ENCODE measurements at regions not wholly inside any gene's neighbourhood (a gene's known extent, or its start where the extent isn't known, plus 50 kb on each side); places are given as distances from the start of the nearest gene placed in this dataset.

DNA sequence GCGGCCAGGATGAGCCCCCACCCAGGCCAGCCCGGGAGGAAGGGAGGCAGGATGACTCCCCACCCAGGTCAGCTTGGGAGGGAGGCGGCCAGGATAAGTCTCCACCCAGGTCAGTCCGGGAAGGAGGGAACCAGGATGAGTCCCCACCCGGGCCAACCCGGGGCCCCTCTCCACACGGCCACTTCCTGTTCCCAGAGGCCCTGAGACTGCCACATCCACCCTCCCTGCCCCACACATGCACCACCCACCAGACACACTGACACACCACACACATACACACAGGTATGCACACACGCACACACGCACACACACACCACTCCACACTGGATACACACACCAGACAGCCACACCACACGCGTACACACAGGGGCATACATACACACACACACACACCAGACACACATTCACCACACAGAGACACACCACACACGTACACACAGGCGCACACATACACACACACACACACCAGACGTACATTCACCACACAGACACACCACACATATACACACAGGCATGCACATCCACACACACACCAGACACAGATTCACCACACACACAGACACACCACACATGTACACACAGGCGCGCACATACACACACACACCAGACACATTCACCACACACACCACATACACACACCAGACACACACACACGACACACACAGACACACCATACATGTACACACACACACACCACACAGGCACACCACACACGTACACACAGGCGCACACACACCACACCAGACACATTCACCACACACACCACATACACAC, 84.9 kb upstream of the PRR5 start:
- Mint-ChIP-seq H3K4me1 (peaks cover 2% of the 10 kb centered on the region; the same call in 1 of the 2 replicates), H3K27me3 (ENCODE audit: low read depth) (peaks cover 10% of the 10 kb centered on the region)
- POLR2A ChIA-PET, result no interaction called here

DNA sequence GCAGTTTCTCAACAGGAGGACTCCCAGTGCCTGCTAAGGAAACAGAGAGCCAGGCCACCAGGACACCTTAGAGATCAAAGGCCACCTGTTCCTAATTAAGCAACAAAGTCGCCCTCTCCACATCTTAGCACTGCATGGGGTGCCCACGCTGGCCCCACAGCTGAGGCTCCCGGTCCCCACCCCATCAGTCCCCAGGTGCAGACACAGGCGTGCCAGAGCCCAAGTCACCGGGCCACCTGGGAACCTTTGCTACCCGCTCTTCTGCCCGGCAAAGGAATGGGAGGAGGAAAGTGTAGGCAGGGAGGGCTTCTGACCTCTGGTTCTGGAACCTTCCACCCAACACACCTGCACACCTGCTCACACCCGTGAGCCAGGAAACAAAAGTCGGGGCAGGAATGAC, 85.5 kb upstream of the PRR5 start:
- TF ChIP-seq FOXK1 (CRISPR knock-in tag; IDR thresholded peaks at IDR 0.05), result no peak
- TF ChIP-seq TP53 (CRISPR knock-in tag; IDR thresholded peaks at IDR 0.05), result no peak
- TF ChIP-seq USF2 (CRISPR knock-in tag; IDR thresholded peaks at IDR 0.05), result no peak
- no peak for TF ChIP-seq ZNF317 (CRISPR knock-in tag; IDR thresholded peaks at IDR 0.05; ENCODE audit: borderline replicate concordance, low read depth)
- no peak for TF ChIP-seq E2F4 (CRISPR knock-in tag; IDR thresholded peaks at IDR 0.05; ENCODE audit: borderline replicate concordance, low read depth)
- TF ChIP-seq GABPB1 (CRISPR knock-in tag; IDR thresholded peaks at IDR 0.05), result no peak
- TF ChIP-seq ZMAT4 (CRISPR knock-in tag; IDR thresholded peaks at IDR 0.05), result no peak
- TF ChIP-seq OVOL2 (CRISPR knock-in tag; IDR thresholded peaks at IDR 0.05; ENCODE audit: borderline replicate concordance), result no peak
- no peak for TF ChIP-seq NFATC4 (CRISPR knock-in tag; IDR thresholded peaks at IDR 0.05)
- no peak for TF ChIP-seq ZNF416 (CRISPR knock-in tag; IDR thresholded peaks at IDR 0.05)
- no peak for TF ChIP-seq ZNF512 (CRISPR knock-in tag; IDR thresholded peaks at IDR 0.05; ENCODE audit: borderline replicate concordance)
- no peak for TF ChIP-seq JAZF1 (CRISPR knock-in tag; IDR thresholded peaks at IDR 0.05)
- Mint-ChIP-seq H3K4me1 (peaks cover 2% of the 10 kb centered on the region; the same call in 1 of the 2 replicates), H3K4me3 (no peak overlapping the region), H3K36me3 (peaks cover 22% of the 10 kb centered on the region), H3K27ac (no peak overlapping the region), H3K9me3 (peaks cover 30% of the 10 kb centered on the region), H3K27me3 (ENCODE audit: low read depth) (peaks cover 8% of the 10 kb centered on the region)
- CTCF ChIA-PET, result no interaction called here
- POLR2A ChIA-PET, result no interaction called here
- ATAC-seq (no peak), DNase-seq (ENCODE audit: low spot score) (no peak)

More for the DNA sequence above, 84.9 kb upstream of the PRR5 start:
- ATAC-seq (no peak), DNase-seq (ENCODE audit: low spot score) (no peak)
- CTCF ChIA-PET, result no interaction called here
- Mint-ChIP-seq H3K36me3 (peaks cover 16% of the 10 kb centered on the region), H3K9me3 (peaks cover 24% of the 10 kb centered on the region), H3K4me3 (no peak overlapping the region), H3K27ac (no peak overlapping the region)
- TF ChIP-seq ELF4 (CRISPR knock-in tag; IDR thresholded peaks at IDR 0.05; ENCODE audit: low read depth), result no peak
- TF ChIP-seq ZNF232 (CRISPR knock-in tag; IDR thresholded peaks at IDR 0.05), result no peak
- no peak for TF ChIP-seq ZNF396 (CRISPR knock-in tag; IDR thresholded peaks at IDR 0.05; ENCODE audit: borderline replicate concordance)
- no peak for TF ChIP-seq ZNF416 (CRISPR knock-in tag; IDR thresholded peaks at IDR 0.05)
- 0 out of 2 replicates have a peak, but pooled peaks have one; percentile 27 for TF ChIP-seq NFE2L1 (CRISPR knock-in tag; IDR thresholded peaks at IDR 0.05)

- no peak overlapping the region for H3K27ac Mint-ChIP-seq
- ATAC-seq (no peak), DNase-seq (ENCODE audit: low spot score) (no peak)
- H3K4me1 Mint-ChIP-seq, result peaks cover 2% of the 10 kb centered on the region; the same call in 1 of the 2 replicates
- peaks cover 28% of the 10 kb centered on the region for H3K36me3 Mint-ChIP-seq
- H3K9me3 Mint-ChIP-seq, result peaks cover 37% of the 10 kb centered on the region
- ChIA-PET POLR2A (no interaction called here), CTCF (no interaction called here)
- H3K27me3 Mint-ChIP-seq (ENCODE audit: low read depth), result peaks cover 12% of the 10 kb centered on the region
- no peak overlapping the region for H3K4me3 Mint-ChIP-seq
- TF ChIP-seq TP53 (CRISPR knock-in tag; IDR thresholded peaks at IDR 0.05) (no peak), ZBTB21 (CRISPR knock-in tag; IDR thresholded peaks at IDR 0.05; ENCODE audit: borderline replicate concordance) (no peak), ELF4 (CRISPR knock-in tag; IDR thresholded peaks at IDR 0.05; ENCODE audit: low read depth) (no peak), ZNF219 (CRISPR knock-in tag; IDR thresholded peaks at IDR 0.05; ENCODE audit: borderline replicate concordance) (no peak), ZNF396 (CRISPR knock-in tag; IDR thresholded peaks at IDR 0.05; ENCODE audit: borderline replicate concordance) (no peak), KAT7 (CRISPR knock-in tag; IDR thresholded peaks at IDR 0.05; ENCODE audit: borderline replicate concordance) (no peak), FOXJ3 (CRISPR knock-in tag; IDR thresholded peaks at IDR 0.05; ENCODE audit: borderline replicate concordance) (no peak)
- TF ChIP-seq, protein P1, sequence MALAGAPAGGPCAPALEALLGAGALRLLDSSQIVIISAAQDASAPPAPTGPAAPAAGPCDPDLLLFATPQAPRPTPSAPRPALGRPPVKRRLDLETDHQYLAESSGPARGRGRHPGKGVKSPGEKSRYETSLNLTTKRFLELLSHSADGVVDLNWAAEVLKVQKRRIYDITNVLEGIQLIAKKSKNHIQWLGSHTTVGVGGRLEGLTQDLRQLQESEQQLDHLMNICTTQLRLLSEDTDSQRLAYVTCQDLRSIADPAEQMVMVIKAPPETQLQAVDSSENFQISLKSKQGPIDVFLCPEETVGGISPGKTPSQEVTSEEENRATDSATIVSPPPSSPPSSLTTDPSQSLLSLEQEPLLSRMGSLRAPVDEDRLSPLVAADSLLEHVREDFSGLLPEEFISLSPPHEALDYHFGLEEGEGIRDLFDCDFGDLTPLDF (CRISPR knock-in tag; IDR thresholded peaks at IDR 0.05), result no peak
Observed at GRCh38 chr22:44615602-44616180, 86.3 kb upstream of the PRR5 start.

Data from WTC11 (cell line).